HEK293T (cell line): ENCODE measurements at regions not wholly inside any gene's neighbourhood (a gene's known extent, or its start where the extent isn't known, plus 50 kb on each side); places are given as distances from the start of the nearest gene placed in this dataset.
"Not testable (repeated sequence)": the region's sequence is repeated elsewhere in the genome, so short reads cannot be mapped to it uniquely, and the experiment has no call there.

ENCODE experiments used
- CTCF ChIA-PET: fragments of 350-600 bp; formaldehyde crosslinking; extraction: SDS; loops from one replicate; lab custom pipeline; 2021; ENCODE audit warnings: antibody characterized with exemption, inconsistent platforms; lab: Yijun Ruan, JAX
- POLR2A ChIA-PET: fragments of 350-600 bp; formaldehyde crosslinking; extraction: SDS; loops from one replicate; lab custom pipeline; 2020; ENCODE audit warnings: antibody characterized with exemption, inconsistent platforms; lab: Yijun Ruan, JAX
- DNase-seq: peaks from one replicate; pipeline ENCODE4 v3.0.0; 2012; ENCODE audit warnings: mixed read lengths; ENCODE audit errors: extremely low spot score
- ARNT ChIP-seq: fragments of 450-650 bp; IDR thresholded peaks from 2 replicates; pipeline ENCODE4 v1.6.1; 2017; ENCODE audit warnings: mild to moderate bottlenecking
- BHLHE40 ChIP-seq: fragments of 450-650 bp; IDR thresholded peaks from 2 replicates; pipeline ENCODE4 v1.6.1; 2016; ENCODE audit warnings: mild to moderate bottlenecking, moderate library complexity, borderline replicate concordance
- CTBP1 ChIP-seq: fragments of 450-650 bp; IDR thresholded peaks from 2 replicates; pipeline ENCODE4 v1.6.1; 2016; ENCODE audit warnings: borderline replicate concordance
- ELF4 ChIP-seq: fragments of 450-650 bp; IDR thresholded peaks from 2 replicates; pipeline ENCODE4 v1.6.1; 2017; ENCODE audit warnings: antibody characterized with exemption
- FOXA1 ChIP-seq: fragments of 450-650 bp; IDR thresholded peaks from 2 replicates; pipeline ENCODE4 v1.6.1; 2016; ENCODE audit warnings: mild to moderate bottlenecking
- FOXK2 ChIP-seq: fragments of 450-650 bp; IDR thresholded peaks from 2 replicates; pipeline ENCODE4 v1.6.1; 2016; ENCODE audit warnings: mild to moderate bottlenecking
- FOXM1 ChIP-seq: fragments of 450-650 bp; IDR thresholded peaks from 2 replicates; pipeline ENCODE4 v1.6.1; 2017; ENCODE audit warnings: mild to moderate bottlenecking, borderline replicate concordance
- HDGF ChIP-seq: fragments of 450-650 bp; IDR thresholded peaks from 2 replicates; pipeline ENCODE4 v1.6.1; 2017; ENCODE audit warnings: antibody characterized with exemption, borderline replicate concordance
- L3MBTL2 ChIP-seq: fragments of 450-650 bp; conservative IDR thresholded peaks from 2 replicates; pipeline ENCODE4 v1.6.1; 2016; ENCODE audit warnings: mild to moderate bottlenecking
- LEF1 ChIP-seq: fragments of 450-650 bp; IDR thresholded peaks from 2 replicates; pipeline ENCODE4 v1.6.1; 2017; ENCODE audit warnings: mild to moderate bottlenecking, borderline replicate concordance
- NFRKB ChIP-seq: fragments of 450-650 bp; IDR thresholded peaks from 2 replicates; pipeline ENCODE4 v1.6.1; 2016; ENCODE audit warnings: mild to moderate bottlenecking, moderate library complexity
- SP1 ChIP-seq: fragments of 450-650 bp; IDR thresholded peaks from 2 replicates; pipeline ENCODE4 v1.6.1; 2017
- SUZ12 ChIP-seq: fragments of 450-650 bp; IDR thresholded peaks from 2 replicates; pipeline ENCODE4 v1.6.1; 2016; ENCODE audit warnings: mild to moderate bottlenecking
- TARDBP ChIP-seq: fragments of 450-650 bp; IDR thresholded peaks from 2 replicates; pipeline ENCODE4 v1.6.1; 2016
- ZNF384 ChIP-seq: fragments of 450-650 bp; IDR thresholded peaks from 2 replicates; pipeline ENCODE4 v1.6.1; 2016
- TF ChIP-seq, protein P1 (sequence below): fragments of 450-650 bp; IDR thresholded peaks from 2 replicates; pipeline ENCODE4 v1.6.1; 2016

- TF ChIP-seq ELF4, result no peak
- no peak for TF ChIP-seq TARDBP
- TF ChIP-seq FOXK2, result no peak
- no peak for TF ChIP-seq NFRKB
- TF ChIP-seq ZNF384, result no peak
- no peak for TF ChIP-seq HDGF
- TF ChIP-seq CTBP1, result no peak
- TF ChIP-seq ARNT, result no peak
- no peak for TF ChIP-seq FOXM1
- TF ChIP-seq LEF1, result no peak
- TF ChIP-seq SUZ12, result no peak
- TF ChIP-seq FOXA1, result no peak
- no peak for TF ChIP-seq BHLHE40
- no peak for TF ChIP-seq L3MBTL2
- ChIA-PET POLR2A (no interaction called here), CTCF (no interaction called here)
- DNase-seq, result no peak
Observed at GRCh38 chr6:141877275-141877983, 255.3 kb upstream of the GJE1 start.

- TF ChIP-seq SP1 (no peak), NFRKB (no peak), CTBP1 (no peak), FOXK2 (no peak), TARDBP (no peak), SUZ12 (no peak)
- TF ChIP-seq, protein P1, sequence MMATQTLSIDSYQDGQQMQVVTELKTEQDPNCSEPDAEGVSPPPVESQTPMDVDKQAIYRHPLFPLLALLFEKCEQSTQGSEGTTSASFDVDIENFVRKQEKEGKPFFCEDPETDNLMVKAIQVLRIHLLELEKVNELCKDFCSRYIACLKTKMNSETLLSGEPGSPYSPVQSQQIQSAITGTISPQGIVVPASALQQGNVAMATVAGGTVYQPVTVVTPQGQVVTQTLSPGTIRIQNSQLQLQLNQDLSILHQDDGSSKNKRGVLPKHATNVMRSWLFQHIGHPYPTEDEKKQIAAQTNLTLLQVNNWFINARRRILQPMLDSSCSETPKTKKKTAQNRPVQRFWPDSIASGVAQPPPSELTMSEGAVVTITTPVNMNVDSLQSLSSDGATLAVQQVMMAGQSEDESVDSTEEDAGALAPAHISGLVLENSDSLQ, result no peak
- ChIA-PET CTCF (no interaction called here), POLR2A (no interaction called here)
- no peak for DNase-seq
Observed at GRCh38 chr6:141874930-141875602, 257.7 kb upstream of the GJE1 start.

DNA sequence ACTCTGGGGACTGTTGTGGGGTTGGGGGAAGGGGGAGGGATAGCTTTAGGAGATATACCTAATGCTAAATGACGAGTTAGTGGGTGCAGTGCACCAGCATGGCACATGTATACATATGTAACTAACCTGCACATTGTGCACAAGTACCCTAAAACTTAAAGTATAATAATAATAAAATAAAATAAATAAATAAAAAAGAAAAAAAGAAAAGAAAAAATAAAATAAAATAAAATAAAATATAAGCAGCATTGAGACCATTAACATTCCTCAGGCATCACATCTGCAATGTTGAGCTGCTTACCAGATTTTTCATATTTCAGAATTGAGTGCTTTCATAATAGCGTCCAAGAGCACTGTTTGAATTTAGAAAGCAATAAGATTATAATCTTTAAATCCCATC is 263.2 kb upstream of the GJE1 start:
- POLR2A ChIA-PET, CTCF ChIA-PET, DNase-seq: not testable (repeated sequence)

GRCh38 chr6:141867767-141868166 is 265.0 kb upstream of the GJE1 start:
- ChIA-PET CTCF (no interaction called here), POLR2A (no interaction called here)
- TF ChIP-seq L3MBTL2, result no peak
- TF ChIP-seq ARNT, result no peak
- no peak for TF ChIP-seq ELF4
- DNase-seq, result no peak

DNA sequence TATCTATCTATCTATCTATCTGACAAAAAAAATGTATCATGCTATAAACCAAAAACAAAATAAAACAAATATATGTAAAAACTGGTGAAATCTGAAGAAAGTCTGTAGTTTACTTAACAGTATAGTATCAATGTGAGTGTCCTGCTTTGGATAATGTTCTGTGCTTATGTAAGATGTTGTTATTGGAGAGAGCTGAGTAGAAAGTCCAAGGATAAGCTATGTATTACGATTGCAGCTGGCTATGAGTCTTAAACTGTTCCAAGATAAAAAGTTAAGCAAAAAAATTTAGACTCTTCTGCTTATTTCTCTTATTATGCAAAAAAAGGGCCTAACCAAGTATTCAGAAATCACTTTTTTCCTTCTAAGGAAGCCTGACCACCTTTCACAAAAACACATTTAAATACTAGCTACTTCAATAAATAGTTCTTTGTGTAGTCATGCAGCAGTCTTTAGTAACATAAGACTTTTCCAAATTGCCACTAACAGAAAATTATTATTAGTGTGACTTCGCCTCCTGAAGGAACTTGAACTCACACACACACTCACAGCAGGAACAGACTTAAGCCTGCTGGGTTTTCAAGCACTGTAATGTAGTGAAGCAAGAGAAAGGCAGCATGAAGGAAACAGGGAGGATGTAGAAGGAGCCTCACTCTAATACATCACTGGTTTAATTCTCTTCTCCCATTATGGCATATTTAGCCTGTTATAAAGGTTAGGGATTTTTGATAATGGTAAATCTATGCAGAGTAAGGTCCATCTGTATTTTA is 265.8 kb upstream of the GJE1 start:
- CTCF ChIA-PET, result interaction anchor here (0.6 to 0.7 kb wide), 2 partner anchors 35 to 45 kb away, joined by 3 read pairs; no protein-coding TSS in a partner anchor
- POLR2A ChIA-PET, result no interaction called here
- no peak for DNase-seq
- no peak for TF ChIP-seq LEF1
- no peak for TF ChIP-seq HDGF
- TF ChIP-seq FOXM1, result no peak
- TF ChIP-seq FOXK2, result no peak
- TF ChIP-seq TARDBP, result no peak
- TF ChIP-seq SUZ12, result no peak
- no peak for TF ChIP-seq ELF4
- TF ChIP-seq BHLHE40, result no peak
- TF ChIP-seq, protein P1, result no peak
- no peak for TF ChIP-seq ZNF384
- TF ChIP-seq ARNT, result no peak
- no peak for TF ChIP-seq CTBP1

DNA sequence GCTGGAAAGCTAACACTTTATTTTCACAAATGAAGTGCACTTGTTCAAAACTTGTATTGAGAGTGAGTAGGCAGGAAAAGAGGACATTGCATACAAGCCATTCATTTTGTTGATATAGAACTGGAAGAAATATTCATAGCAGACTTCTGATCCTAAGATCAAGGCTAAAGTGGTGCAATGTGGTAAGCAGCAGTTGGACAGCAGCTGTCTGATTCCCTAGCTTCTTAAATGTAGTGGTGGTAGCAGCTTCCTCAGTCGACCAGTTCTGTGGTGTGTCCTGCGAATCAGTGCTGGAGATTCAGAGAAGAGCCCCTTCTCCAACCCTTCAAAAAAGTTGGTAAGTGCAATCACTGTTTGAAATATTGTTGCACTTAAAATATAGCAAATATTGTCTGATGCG is 281.7 kb upstream of the GJE1 start:
- DNase-seq, result no peak
- POLR2A ChIA-PET, result no interaction called here
- CTCF ChIA-PET, result no interaction called here
- TF ChIP-seq CTBP1 (no peak), TARDBP (no peak), ARNT (no peak), ELF4 (no peak), FOXA1 (no peak), HDGF (no peak), SUZ12 (no peak), SP1 (no peak), FOXM1 (no peak), L3MBTL2 (no peak), ZNF384 (no peak), LEF1 (no peak), FOXK2 (no peak)
- TF ChIP-seq, protein P1, result no peak
